PC-9 (cell line): ENCODE measurements at regions not wholly inside any gene's neighbourhood (a gene's known extent, or its start where the extent isn't known, plus 50 kb on each side); places are given as distances from the start of the nearest gene placed in this dataset.

ENCODE experiments used
- BruUV-seq: library from RNA; stranded (reverse); fragments of 400-500 nt; replicated peaks from 2 replicates; lab custom pipeline; 2021; lab: Mats Ljungman, UMichigan
- CTCF ChIA-PET: fragments of 300-600 bp; sonication (Branson Sonifier 250); formaldehyde crosslinking; loops from one replicate; lab custom pipeline; 2022; ENCODE audit warnings: antibody characterized with exemption; lab: Charles Lee
- POLR2A ChIA-PET: fragments of 300-600 bp; sonication (Branson Sonifier 250); formaldehyde crosslinking; loops from one replicate; lab custom pipeline; 2022; ENCODE audit warnings: antibody characterized with exemption; ENCODE audit not compliant: unreplicated experiment; lab: Charles Lee
- DNase-seq, 2 experiments: peaks; one replicate each; pipeline versions ENCODE4 v3.0.0 to v3.0.0-alpha.2; 2015 to 2022; ENCODE audit warnings: mixed read lengths in 1 of 2
- H2AFZ ChIP-seq: fragments of 200-600 bp; sonication (generic); 2 replicates; pipeline ENCODE4 v1.8.1; 2017; ENCODE audit warnings: antibody characterized with exemption
- H3F3A ChIP-seq: fragments of 200-600 bp; sonication (generic); 2 replicates; pipeline ENCODE4 v1.8.1; 2017; ENCODE audit warnings: antibody characterized with exemption, mild to moderate bottlenecking, low read depth; ENCODE audit not compliant: insufficient read depth
- H3K27ac ChIP-seq: fragments of 200-600 bp; sonication (generic); 2 replicates; pipeline ENCODE4 v1.6.1; 2016; ENCODE audit warnings: mixed run types
- H3K27me3 ChIP-seq: fragments of 200-600 bp; sonication (generic); 2 replicates; pipeline ENCODE4 v1.6.1; 2016; ENCODE audit warnings: low read depth, mixed run types; ENCODE audit not compliant: insufficient read depth
- H3K36me3 ChIP-seq: fragments of 200-600 bp; sonication (generic); 2 replicates; pipeline ENCODE4 v1.6.1; 2016; ENCODE audit warnings: low read depth, mixed run types
- H3K4me1 ChIP-seq: fragments of 200-600 bp; sonication (generic); replicated peaks from 2 replicates; pipeline ENCODE4 v1.6.1; 2016; ENCODE audit warnings: mixed run types; ENCODE audit not compliant: insufficient read depth
- H3K4me2 ChIP-seq: fragments of 200-600 bp; sonication (generic); 2 replicates; pipeline ENCODE4 v1.6.1; 2017; ENCODE audit warnings: mixed run types
- H3K4me3 ChIP-seq: fragments of 200-600 bp; sonication (generic); 2 replicates; pipeline ENCODE4 v1.6.1; 2016; ENCODE audit warnings: mixed run types
- H3K79me2 ChIP-seq: fragments of 200-600 bp; sonication (generic); 2 replicates; pipeline ENCODE4 v1.6.1; 2017; ENCODE audit warnings: low read depth, mixed run types
- H3K9me2 ChIP-seq: fragments of 200-600 bp; sonication (generic); 2 replicates; pipeline ENCODE4 v1.8.1; 2017; ENCODE audit warnings: mild to moderate bottlenecking; ENCODE audit not compliant: insufficient read depth
- H3K9me3 ChIP-seq: fragments of 200-600 bp; sonication (generic); 2 replicates; pipeline ENCODE4 v1.8.1; 2016; ENCODE audit warnings: low read depth; ENCODE audit not compliant: insufficient read depth
- H4K20me1 ChIP-seq: fragments of 200-600 bp; sonication (generic); 2 replicates; pipeline ENCODE4 v1.8.1; 2017; ENCODE audit not compliant: insufficient read depth
- EZH2 ChIP-seq: fragments of 200-600 bp; sonication (generic); IDR thresholded peaks from 2 replicates; pipeline ENCODE4 v1.8.0; 2017; ENCODE audit warnings: antibody characterized with exemption, low read depth
- intact Hi-C: fragments of 100-400 bp; cut with micrococcal nuclease; formaldehyde crosslinking; loops from one replicate; pipeline ENCODE4 v1.10.0; 2022; ENCODE audit not compliant: unreplicated experiment
- TF ChIP-seq, protein P1 (sequence below): fragments of 200-600 bp; sonication (generic); conservative IDR thresholded peaks from 2 replicates; pipeline ENCODE4 v1.6.1; 2017; ENCODE audit warnings: mixed run types, antibody characterized with exemption, mild to moderate bottlenecking, moderate library complexity

DNA sequence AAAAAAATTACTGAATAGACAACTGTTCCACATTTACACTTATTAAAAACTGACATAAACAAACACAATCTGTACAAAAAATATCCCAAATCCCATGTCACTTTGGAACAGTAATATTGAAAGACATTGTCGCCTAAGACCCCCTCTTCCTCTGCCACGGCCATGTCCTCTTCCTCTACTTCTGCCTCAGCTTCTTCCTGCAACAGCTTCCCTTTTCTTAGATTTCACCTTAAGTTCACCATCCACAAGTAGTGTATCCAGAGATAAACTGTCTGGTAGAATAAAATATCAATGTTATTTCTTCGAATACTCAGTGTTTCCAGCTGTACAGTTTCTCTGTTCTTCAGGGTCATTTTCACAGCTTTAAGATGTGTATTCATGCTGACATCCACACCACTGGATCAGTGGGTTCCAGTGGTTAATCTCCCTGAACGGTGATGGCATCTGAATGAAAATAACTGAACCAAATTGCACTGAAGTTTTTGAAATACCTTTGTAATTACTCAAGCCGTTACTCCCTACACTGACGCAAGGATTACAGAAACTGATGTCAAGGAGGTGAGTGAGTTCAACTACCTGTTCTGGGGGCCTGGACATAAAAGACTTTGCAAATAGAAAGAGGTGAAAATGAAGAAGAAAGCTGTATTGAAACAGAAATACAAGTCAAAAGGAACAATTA is 208.5 kb downstream of the C12orf50 start:
- Histone ChIP-seq H3K27me3 (no peaks in the 10 kb centered on the region), H3K4me1 (peaks cover 9% of the 10 kb centered on the region; the same call in 1 of the 2 replicates), H3K9me3 (no peaks in the 10 kb centered on the region; the same call in 1 of the 2 replicates), H3F3A (no peaks in the 10 kb centered on the region), H3K9me2 (no peaks in the 10 kb centered on the region), H4K20me1 (no peaks in the 10 kb centered on the region), H3K4me3 (no peak overlapping the region), H3K27ac (peak overlapping the region; percentile 42), H2AFZ (no peak overlapping the region; the same call in 1 of the 2 replicates), H3K36me3 (no peaks in the 10 kb centered on the region), H3K4me2 (no peak overlapping the region), H3K79me2 (no peaks in the 10 kb centered on the region)
- POLR2A ChIA-PET: no interaction called here
- TSS peak; percentile 97 for BruUV-seq
- CTCF ChIA-PET: interaction anchor here (0.6 kb wide), 1 partner anchor 109 kb away, joined by 3 read pairs; no protein-coding TSS in a partner anchor
- peak; percentile 20 to 44 for DNase-seq
- TF ChIP-seq EZH2: no peak
- TF ChIP-seq, protein P1, sequence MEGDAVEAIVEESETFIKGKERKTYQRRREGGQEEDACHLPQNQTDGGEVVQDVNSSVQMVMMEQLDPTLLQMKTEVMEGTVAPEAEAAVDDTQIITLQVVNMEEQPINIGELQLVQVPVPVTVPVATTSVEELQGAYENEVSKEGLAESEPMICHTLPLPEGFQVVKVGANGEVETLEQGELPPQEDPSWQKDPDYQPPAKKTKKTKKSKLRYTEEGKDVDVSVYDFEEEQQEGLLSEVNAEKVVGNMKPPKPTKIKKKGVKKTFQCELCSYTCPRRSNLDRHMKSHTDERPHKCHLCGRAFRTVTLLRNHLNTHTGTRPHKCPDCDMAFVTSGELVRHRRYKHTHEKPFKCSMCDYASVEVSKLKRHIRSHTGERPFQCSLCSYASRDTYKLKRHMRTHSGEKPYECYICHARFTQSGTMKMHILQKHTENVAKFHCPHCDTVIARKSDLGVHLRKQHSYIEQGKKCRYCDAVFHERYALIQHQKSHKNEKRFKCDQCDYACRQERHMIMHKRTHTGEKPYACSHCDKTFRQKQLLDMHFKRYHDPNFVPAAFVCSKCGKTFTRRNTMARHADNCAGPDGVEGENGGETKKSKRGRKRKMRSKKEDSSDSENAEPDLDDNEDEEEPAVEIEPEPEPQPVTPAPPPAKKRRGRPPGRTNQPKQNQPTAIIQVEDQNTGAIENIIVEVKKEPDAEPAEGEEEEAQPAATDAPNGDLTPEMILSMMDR: no peak
- intact Hi-C loops: loop anchor here (10.0 kb wide), 2 partner anchors 136 to 376 kb away; no protein-coding TSS in a partner anchor

GRCh38 chr12:87818441-87818840 is 210.8 kb downstream of the C12orf50 start:
- no peaks in the 10 kb centered on the region for H3K27me3 ChIP-seq
- no peak overlapping the region for H3K4me2 ChIP-seq
- CTCF ChIA-PET: no interaction called here
- no peaks in the 10 kb centered on the region for H3K79me2 ChIP-seq
- H3K4me3 ChIP-seq: no peak overlapping the region
- BruUV-seq: no TSS peak
- no peaks in the 10 kb centered on the region for H3K36me3 ChIP-seq
- DNase-seq: no peak
- no peaks in the 10 kb centered on the region; the same call in 1 of the 2 replicates for H3K9me3 ChIP-seq
- H4K20me1 ChIP-seq: no peaks in the 10 kb centered on the region
- TF ChIP-seq, protein P1: no peak
- TF ChIP-seq EZH2: no peak
- intact Hi-C loops: no loop called here
- H2AFZ ChIP-seq: no peak overlapping the region
- peaks cover 9% of the 10 kb centered on the region; the same call in 1 of the 2 replicates for H3K4me1 ChIP-seq
- H3K9me2 ChIP-seq: no peaks in the 10 kb centered on the region
- POLR2A ChIA-PET: no interaction called here
- H3F3A ChIP-seq: no peaks in the 10 kb centered on the region
- H3K27ac ChIP-seq: no peak overlapping the region

- intact Hi-C loops: no loop called here
- H3K27me3 ChIP-seq: no peaks in the 10 kb centered on the region
- POLR2A ChIA-PET: no interaction called here
- no TSS peak for BruUV-seq
- H3K79me2 ChIP-seq: no peaks in the 10 kb centered on the region
- CTCF ChIA-PET: no interaction called here
- H3K27ac ChIP-seq: no peak overlapping the region
- H3K4me2 ChIP-seq: no peak overlapping the region
- no peak for TF ChIP-seq EZH2
- TF ChIP-seq, protein P1: no peak
- no peak overlapping the region for H2AFZ ChIP-seq
- DNase-seq: no peak
- no peaks in the 10 kb centered on the region; the same call in 1 of the 2 replicates for H3K9me3 ChIP-seq
- peaks cover 6% of the 10 kb centered on the region; the same call in 1 of the 2 replicates for H3K4me1 ChIP-seq
- H3K4me3 ChIP-seq: no peak overlapping the region
- H3K9me2 ChIP-seq: no peaks in the 10 kb centered on the region
- no peaks in the 10 kb centered on the region for H3K36me3 ChIP-seq
- no peaks in the 10 kb centered on the region for H3F3A ChIP-seq
- H4K20me1 ChIP-seq: no peaks in the 10 kb centered on the region
These were observed 213.2 kb downstream of the C12orf50 start for GRCh38 chr12:87815771-87816585.
